Left ventricle myocardium superior (tissue), 1 donor: ENCODE measurements at regions not wholly inside any gene's neighbourhood (a gene's known extent, or its start where the extent isn't known, plus 50 kb on each side); places are given as distances from the start of the nearest gene placed in this dataset.

Source experiments
- ATAC-seq: fragments of 200-7000 bp; cut with Tn5 transposase; one replicate; pipeline ENCODE4 v1.9.1; 2020; ENCODE audit warnings: mild to moderate bottlenecking, moderate library complexity
- DNase-seq: peaks from one replicate; pipeline ENCODE4 v3.0.0-alpha.2; 2020
- intact Hi-C: fragments of 100-400 bp; cut with micrococcal nuclease; formaldehyde crosslinking; loops from one replicate; pipeline ENCODE4 v1.11.0; 2022
- donor health status: DM: no; HTN: yes; CAD: no; lungs with severe emphysema.

GRCh38 chr5:116652196-116652729, 77.6 kb upstream of the SEMA6A start:
- intact Hi-C loops = no loop called here
- peak; percentile 70 for DNase-seq
- ATAC-seq = peak; percentile 97

GRCh38 chr5:116651653-116652052, 77.0 kb upstream of the SEMA6A start:
- no peak for ATAC-seq
- no peak for DNase-seq
- intact Hi-C loops = no loop called here

GRCh38 chr5:116650964-116651363, 76.3 kb upstream of the SEMA6A start:
- ATAC-seq (no peak), DNase-seq (no peak)
- intact Hi-C loops = no loop called here

GRCh38 chr5:116650544-116650943, 75.9 kb upstream of the SEMA6A start:
- ATAC-seq = no peak
- no peak for DNase-seq
- intact Hi-C loops = no loop called here

- DNase-seq = no peak
- intact Hi-C loops = no loop called here
- ATAC-seq = no peak
Measured at GRCh38 chr5:116646611-116647289, 72.1 kb upstream of the SEMA6A start.

- intact Hi-C loops = no loop called here
- no peak for DNase-seq
- ATAC-seq = no peak
Measured at GRCh38 chr5:116645627-116646026, 71.0 kb upstream of the SEMA6A start.

- intact Hi-C loops = no loop called here
- DNase-seq (no peak), ATAC-seq (no peak)
Measured at GRCh38 chr5:116640236-116640635, 65.6 kb upstream of the SEMA6A start.

- intact Hi-C loops = no loop called here
- DNase-seq (no peak), ATAC-seq (peak; percentile 78)
Measured at GRCh38 chr5:116637149-116637740, 62.6 kb upstream of the SEMA6A start.

- no peak for DNase-seq
- intact Hi-C loops = no loop called here
- no peak for ATAC-seq
Measured at GRCh38 chr5:116632890-116633289, 58.3 kb upstream of the SEMA6A start.

GRCh38 chr5:116631147-116631546, 56.5 kb upstream of the SEMA6A start:
- intact Hi-C loops = no loop called here
- no peak for DNase-seq
- ATAC-seq = no peak

GRCh38 chr5:116629168-116629567, 54.5 kb upstream of the SEMA6A start:
- intact Hi-C loops = no loop called here
- DNase-seq (no peak), ATAC-seq (no peak)

GRCh38 chr5:116626945-116627679, 52.5 kb upstream of the SEMA6A start:
- intact Hi-C loops = no loop called here
- no peak for ATAC-seq
- no peak for DNase-seq

GRCh38 chr5:116626272-116626723, 51.7 kb upstream of the SEMA6A start:
- intact Hi-C loops = no loop called here
- DNase-seq (peak; percentile 56), ATAC-seq (peak; percentile 96)
